GM12891 (cell line): ENCODE measurements at regions not wholly inside any gene's neighbourhood (a gene's known extent, or its start where the extent isn't known, plus 50 kb on each side); places are given as distances from the start of the nearest gene placed in this dataset.

Experiments used
- POLR2A ChIP-seq: IDR thresholded peaks from 2 replicates; pipeline ENCODE4 v1.6.1; 2011; ENCODE audit warnings: low read depth, low read length, control low read depth
- POLR2AphosphoS5 ChIP-seq: IDR thresholded peaks from 2 replicates; pipeline ENCODE4 v1.6.1; 2011; ENCODE audit warnings: low read depth, low read length, control low read depth
- POU2F2 ChIP-seq: IDR thresholded peaks from 2 replicates; pipeline ENCODE4 v1.6.1; 2011; ENCODE audit warnings: low read depth, mild to moderate bottlenecking, control low read depth, low read length, moderate library complexity

DNA sequence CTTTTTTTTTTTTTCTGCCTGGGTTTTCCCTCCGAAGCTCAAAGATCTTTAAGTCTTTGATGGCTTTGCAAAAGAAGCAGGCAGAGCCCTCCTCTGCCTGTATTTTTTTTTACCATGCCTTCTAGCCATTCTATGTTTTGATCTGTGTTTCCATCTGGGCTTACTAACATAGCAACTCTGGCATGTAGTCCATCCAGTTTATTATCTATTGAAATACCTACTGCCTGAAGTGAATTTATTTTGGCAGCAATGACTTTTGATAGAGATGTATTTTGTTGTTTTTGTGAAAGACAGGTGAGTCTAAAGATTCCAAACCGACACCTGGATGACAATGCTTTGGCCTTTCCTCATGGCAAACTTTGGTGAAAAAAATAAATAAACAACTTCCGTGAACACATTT, 1157.7 kb upstream of the MAP3K7 start:
- TF ChIP-seq POLR2A: no peak
- TF ChIP-seq POLR2AphosphoS5: no peak
- TF ChIP-seq POU2F2: no peak
